Stomach (tissue), 4 donors: ENCODE measurements at regions not wholly inside any gene's neighbourhood (a gene's known extent, or its start where the extent isn't known, plus 50 kb on each side); places are given as distances from the start of the nearest gene placed in this dataset.

Experiments
- CTCF ChIP-seq, 7 experiments: fragments of 450-650 bp in 4 of 7; fragments of 200-600 bp in 3 of 7; sonication (generic) in 3 of 7; IDR thresholded peaks; one replicate each; pipeline ENCODE4 v1.5.1; 2016 to 2019; ENCODE audit warnings: antibody characterized with exemption in 7 of 7, control low read depth in 2 of 7, mild to moderate bottlenecking in 1 of 7
- EP300 ChIP-seq: sonication (generic); formaldehyde crosslinking; IDR thresholded peaks from one replicate; pipeline ENCODE4 v1.6.1; 2017; ENCODE audit warnings: antibody characterized with exemption
- POLR2A ChIP-seq, 4 donors: fragments of 450-650 bp; IDR thresholded peaks; one replicate each; pipeline ENCODE4 v1.6.1; 2016; ENCODE audit warnings: antibody characterized with exemption in 4 of 4, control low read depth in 2 of 4, mild to moderate bottlenecking in 1 of 4, moderate library complexity in 1 of 4
- POLR2AphosphoS5 ChIP-seq, 3 donors: sonication (generic); formaldehyde crosslinking; IDR thresholded peaks; one replicate each; pipeline ENCODE4 v1.6.1; 2016; ENCODE audit warnings: antibody characterized with exemption in 3 of 3

- no peak for TF ChIP-seq POLR2A (IDR thresholded peaks at IDR 0.05)
- no peak for TF ChIP-seq CTCF (IDR thresholded peaks at IDR 0.05)
- TF ChIP-seq POLR2AphosphoS5 (IDR thresholded peaks at IDR 0.05): no peak
- TF ChIP-seq EP300: no peak
Observed at GRCh38 chr5:6904860-6905259, 191.6 kb downstream of the TENT4A start.
